Neural cell (in vitro differentiated cells): ENCODE measurements at regions not wholly inside any gene's neighbourhood (a gene's known extent, or its start where the extent isn't known, plus 50 kb on each side); places are given as distances from the start of the nearest gene placed in this dataset.

ENCODE experiments used
- H2AFZ ChIP-seq: fragments of 200-600, 300-800 bp; sonication (generic), shearing (Covaris generic); 2 replicates; pipeline ENCODE4 v1.6.0; 2014; ENCODE audit warnings: low read depth, mild to moderate bottlenecking, antibody characterized with exemption, low read length, moderate library complexity
- H3F3A ChIP-seq: fragments of 200-600 bp; shearing (Covaris generic); 2 replicates; pipeline ENCODE4 v1.6.1; 2016; ENCODE audit warnings: mild to moderate bottlenecking, moderate library complexity, mixed read lengths, antibody characterized with exemption, low read length; ENCODE audit not compliant: insufficient read depth, poor library complexity, severe bottlenecking
- H3K27ac ChIP-seq: fragments of 200-600, 300-800 bp; sonication (generic), shearing (Covaris generic); 2 replicates; pipeline ENCODE4 v1.5.1; 2014; ENCODE audit warnings: mild to moderate bottlenecking, low read length, moderate library complexity
- H3K27me3 ChIP-seq: fragments of 300-800, 200-600 bp; sonication (generic), shearing (Covaris generic); 2 replicates; pipeline ENCODE4 v1.6.0; 2014; ENCODE audit warnings: mild to moderate bottlenecking, low read depth, low read length, moderate library complexity; ENCODE audit not compliant: insufficient read depth
- H3K36me3 ChIP-seq: fragments of 300-800, 200-600 bp; sonication (generic), shearing (Covaris generic); 2 replicates; pipeline ENCODE4 v1.5.1; 2014; ENCODE audit warnings: mild to moderate bottlenecking, antibody characterized with exemption, low read length, moderate library complexity; ENCODE audit not compliant: insufficient read depth
- H3K4me2 ChIP-seq: fragments of 300-800, 200-600 bp; sonication (generic), shearing (Covaris generic); 2 replicates; pipeline ENCODE4 v1.6.0; 2014; ENCODE audit warnings: mild to moderate bottlenecking, low read length
- H3K4me3 ChIP-seq: fragments of 300-800, 200-600 bp; sonication (generic), shearing (Covaris generic); 2 replicates; pipeline ENCODE4 v1.5.1; 2014; ENCODE audit warnings: mild to moderate bottlenecking, low read length, moderate library complexity
- H3K79me2 ChIP-seq: fragments of 200-600 bp; shearing (Covaris generic); replicated peaks from 2 replicates; pipeline ENCODE4 v1.6.0; 2014; ENCODE audit warnings: mild to moderate bottlenecking, low read length, moderate library complexity; ENCODE audit not compliant: insufficient read depth
- H3K9ac ChIP-seq: fragments of 300-800, 200-600 bp; sonication (generic), shearing (Covaris generic); 2 replicates; pipeline ENCODE4 v1.6.1; 2016; ENCODE audit warnings: mild to moderate bottlenecking, low read length, mixed read lengths
- H3K9me2 ChIP-seq: fragments of 200-600 bp; shearing (Covaris generic); 2 replicates; pipeline ENCODE4 v1.6.1; 2016; ENCODE audit warnings: mild to moderate bottlenecking, low read length, mixed read lengths; ENCODE audit not compliant: insufficient read depth
- H3K9me3 ChIP-seq: fragments of 200-600, 300-800 bp; sonication (generic), shearing (Covaris generic); 2 replicates; pipeline ENCODE4 v1.6.1; 2016; ENCODE audit warnings: mild to moderate bottlenecking, mixed run types, low read length, moderate library complexity, mixed read lengths
- H4K20me1 ChIP-seq: fragments of 200-600 bp; shearing (Covaris generic); 2 replicates; pipeline ENCODE4 v1.6.1; 2016; ENCODE audit warnings: mild to moderate bottlenecking, mixed run types; ENCODE audit not compliant: insufficient read depth
- EP300 ChIP-seq: fragments of 450-650 bp; conservative IDR thresholded peaks from 2 replicates; pipeline ENCODE4 v1.6.1; 2014; ENCODE audit warnings: antibody characterized with exemption, mild to moderate bottlenecking, moderate library complexity; ENCODE audit not compliant: poor library complexity, severe bottlenecking
- EZH2 ChIP-seq: fragments of 200-600, 300-800 bp; shearing (Covaris generic), sonication (generic); IDR thresholded peaks from 2 replicates; pipeline ENCODE4 v1.6.1; 2014; ENCODE audit warnings: antibody characterized with exemption, low read length, borderline replicate concordance, mild to moderate bottlenecking; ENCODE audit not compliant: insufficient read depth, poor library complexity, severe bottlenecking
- MXI1 ChIP-seq: fragments of 450-650 bp; conservative IDR thresholded peaks from 2 replicates; pipeline ENCODE4 v1.6.1; 2014; ENCODE audit warnings: antibody characterized with exemption, mild to moderate bottlenecking; ENCODE audit not compliant: poor library complexity, severe bottlenecking
- POLR2AphosphoS5 ChIP-seq: IDR thresholded peaks from 2 replicates; pipeline ENCODE4 v1.6.1; 2012
- RAD21 ChIP-seq: fragments of 450-650 bp; conservative IDR thresholded peaks from 2 replicates; pipeline ENCODE4 v1.6.1; 2014; ENCODE audit warnings: antibody characterized with exemption, mild to moderate bottlenecking, moderate library complexity
- SMC3 ChIP-seq: fragments of 450-650 bp; conservative IDR thresholded peaks from 2 replicates; pipeline ENCODE4 v1.6.1; 2014; ENCODE audit warnings: antibody characterized with exemption, mild to moderate bottlenecking, moderate library complexity; ENCODE audit not compliant: poor library complexity
- TAF1 ChIP-seq: IDR thresholded peaks from 2 replicates; pipeline ENCODE4 v1.6.1; 2012; ENCODE audit warnings: low read depth
- TF ChIP-seq, protein P1 (sequence below): fragments of 450-650 bp; IDR thresholded peaks from 2 replicates; pipeline ENCODE4 v1.5.1; 2014; ENCODE audit warnings: antibody characterized with exemption, mild to moderate bottlenecking, moderate library complexity; ENCODE audit not compliant: poor library complexity, severe bottlenecking
- TF ChIP-seq, protein P2 (sequence below): IDR thresholded peaks from 2 replicates; pipeline ENCODE4 v1.6.1; 2012; ENCODE audit warnings: borderline replicate concordance

DNA sequence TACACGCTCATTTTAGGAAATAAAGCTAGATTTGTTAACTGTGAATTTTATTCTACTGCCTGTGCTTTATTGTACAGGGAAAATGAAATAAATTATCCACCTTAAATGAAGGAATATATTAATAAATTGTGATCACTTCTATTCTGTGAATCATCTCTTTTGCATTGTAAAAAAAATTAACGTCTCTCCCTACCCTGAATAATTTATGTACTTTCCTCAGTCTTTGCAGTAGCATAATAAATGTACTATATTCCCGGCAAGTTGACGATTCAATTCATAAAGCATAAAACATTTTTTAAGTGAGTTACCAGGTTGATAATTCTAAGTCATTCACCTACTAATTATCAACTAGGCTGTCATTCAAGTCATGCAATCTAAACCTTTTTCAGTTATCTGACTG, 1425.3 kb upstream of the CDH9 start:
- Histone ChIP-seq H3K79me2 (no peaks in the 10 kb centered on the region), H3K9ac (no peak overlapping the region), H3K27ac (no peak overlapping the region), H3K9me2 (no peaks in the 10 kb centered on the region), H3F3A (no peaks in the 10 kb centered on the region), H3K4me3 (no peak overlapping the region), H3K36me3 (no peaks in the 10 kb centered on the region), H3K9me3 (no peaks in the 10 kb centered on the region), H3K4me2 (no peak overlapping the region), H3K27me3 (no peaks in the 10 kb centered on the region), H4K20me1 (no peaks in the 10 kb centered on the region), H2AFZ (no peak overlapping the region)
- TF ChIP-seq, protein P1, sequence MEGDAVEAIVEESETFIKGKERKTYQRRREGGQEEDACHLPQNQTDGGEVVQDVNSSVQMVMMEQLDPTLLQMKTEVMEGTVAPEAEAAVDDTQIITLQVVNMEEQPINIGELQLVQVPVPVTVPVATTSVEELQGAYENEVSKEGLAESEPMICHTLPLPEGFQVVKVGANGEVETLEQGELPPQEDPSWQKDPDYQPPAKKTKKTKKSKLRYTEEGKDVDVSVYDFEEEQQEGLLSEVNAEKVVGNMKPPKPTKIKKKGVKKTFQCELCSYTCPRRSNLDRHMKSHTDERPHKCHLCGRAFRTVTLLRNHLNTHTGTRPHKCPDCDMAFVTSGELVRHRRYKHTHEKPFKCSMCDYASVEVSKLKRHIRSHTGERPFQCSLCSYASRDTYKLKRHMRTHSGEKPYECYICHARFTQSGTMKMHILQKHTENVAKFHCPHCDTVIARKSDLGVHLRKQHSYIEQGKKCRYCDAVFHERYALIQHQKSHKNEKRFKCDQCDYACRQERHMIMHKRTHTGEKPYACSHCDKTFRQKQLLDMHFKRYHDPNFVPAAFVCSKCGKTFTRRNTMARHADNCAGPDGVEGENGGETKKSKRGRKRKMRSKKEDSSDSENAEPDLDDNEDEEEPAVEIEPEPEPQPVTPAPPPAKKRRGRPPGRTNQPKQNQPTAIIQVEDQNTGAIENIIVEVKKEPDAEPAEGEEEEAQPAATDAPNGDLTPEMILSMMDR, result no peak
- TF ChIP-seq SMC3 (no peak), TAF1 (no peak), EZH2 (no peak), EP300 (no peak), MXI1 (no peak), RAD21 (no peak), POLR2AphosphoS5 (no peak)
- TF ChIP-seq, protein P2, sequence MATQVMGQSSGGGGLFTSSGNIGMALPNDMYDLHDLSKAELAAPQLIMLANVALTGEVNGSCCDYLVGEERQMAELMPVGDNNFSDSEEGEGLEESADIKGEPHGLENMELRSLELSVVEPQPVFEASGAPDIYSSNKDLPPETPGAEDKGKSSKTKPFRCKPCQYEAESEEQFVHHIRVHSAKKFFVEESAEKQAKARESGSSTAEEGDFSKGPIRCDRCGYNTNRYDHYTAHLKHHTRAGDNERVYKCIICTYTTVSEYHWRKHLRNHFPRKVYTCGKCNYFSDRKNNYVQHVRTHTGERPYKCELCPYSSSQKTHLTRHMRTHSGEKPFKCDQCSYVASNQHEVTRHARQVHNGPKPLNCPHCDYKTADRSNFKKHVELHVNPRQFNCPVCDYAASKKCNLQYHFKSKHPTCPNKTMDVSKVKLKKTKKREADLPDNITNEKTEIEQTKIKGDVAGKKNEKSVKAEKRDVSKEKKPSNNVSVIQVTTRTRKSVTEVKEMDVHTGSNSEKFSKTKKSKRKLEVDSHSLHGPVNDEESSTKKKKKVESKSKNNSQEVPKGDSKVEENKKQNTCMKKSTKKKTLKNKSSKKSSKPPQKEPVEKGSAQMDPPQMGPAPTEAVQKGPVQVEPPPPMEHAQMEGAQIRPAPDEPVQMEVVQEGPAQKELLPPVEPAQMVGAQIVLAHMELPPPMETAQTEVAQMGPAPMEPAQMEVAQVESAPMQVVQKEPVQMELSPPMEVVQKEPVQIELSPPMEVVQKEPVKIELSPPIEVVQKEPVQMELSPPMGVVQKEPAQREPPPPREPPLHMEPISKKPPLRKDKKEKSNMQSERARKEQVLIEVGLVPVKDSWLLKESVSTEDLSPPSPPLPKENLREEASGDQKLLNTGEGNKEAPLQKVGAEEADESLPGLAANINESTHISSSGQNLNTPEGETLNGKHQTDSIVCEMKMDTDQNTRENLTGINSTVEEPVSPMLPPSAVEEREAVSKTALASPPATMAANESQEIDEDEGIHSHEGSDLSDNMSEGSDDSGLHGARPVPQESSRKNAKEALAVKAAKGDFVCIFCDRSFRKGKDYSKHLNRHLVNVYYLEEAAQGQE, result no peak

- TF ChIP-seq EZH2 (no peak), POLR2AphosphoS5 (no peak), TAF1 (no peak), MXI1 (no peak)
- TF ChIP-seq, protein P2, result no peak
- TF ChIP-seq, protein P1, result no peak
- no peaks in the 10 kb centered on the region for H3K9me3 ChIP-seq
- H3K79me2 ChIP-seq, result no peaks in the 10 kb centered on the region
- H3K27ac ChIP-seq, result no peak overlapping the region
- no peak overlapping the region for H2AFZ ChIP-seq
- H3K27me3 ChIP-seq, result no peaks in the 10 kb centered on the region
- H4K20me1 ChIP-seq, result no peaks in the 10 kb centered on the region
- H3K36me3 ChIP-seq, result no peaks in the 10 kb centered on the region
- no peaks in the 10 kb centered on the region for H3K9me2 ChIP-seq
- no peaks in the 10 kb centered on the region for H3F3A ChIP-seq
- H3K4me3 ChIP-seq, result no peak overlapping the region
- no peak overlapping the region for H3K4me2 ChIP-seq
- no peak overlapping the region for H3K9ac ChIP-seq
Observed at GRCh38 chr5:28451483-28451882, 1413.1 kb upstream of the CDH9 start.
